Neural progenitor cell (in vitro differentiated cells): ENCODE measurements at regions not wholly inside any gene's neighbourhood (a gene's known extent, or its start where the extent isn't known, plus 50 kb on each side); places are given as distances from the start of the nearest gene placed in this dataset.

ENCODE experiments used
- CTCF ChIP-seq: fragments of 200-600 bp; sonication (generic); IDR thresholded peaks from 2 replicates; pipeline ENCODE4 v1.5.1; 2017; ENCODE audit warnings: antibody characterized with exemption, mild to moderate bottlenecking
- EZH2 ChIP-seq: fragments of 200-600 bp; sonication (generic); IDR thresholded peaks from 2 replicates; pipeline ENCODE4 v1.6.1; 2017; ENCODE audit warnings: antibody characterized with exemption, mild to moderate bottlenecking, moderate library complexity
- EZH2phosphoT487 ChIP-seq: fragments of 200-600 bp; sonication (generic); IDR thresholded peaks from 2 replicates; pipeline ENCODE4 v1.6.1; 2017; ENCODE audit warnings: antibody characterized with exemption

- TF ChIP-seq CTCF, result no peak
- no peak for TF ChIP-seq EZH2phosphoT487
- TF ChIP-seq EZH2, result no peak
Observed at GRCh38 chr20:63095718-63096654, 89.2 kb upstream of the BHLHE23 start.
